KBM-7 (cell line): ENCODE measurements at regions not wholly inside any gene's neighbourhood (a gene's known extent, or its start where the extent isn't known, plus 50 kb on each side); places are given as distances from the start of the nearest gene placed in this dataset.
"Not testable (repeated sequence)": the region's sequence is repeated elsewhere in the genome, so short reads cannot be mapped to it uniquely, and the experiment has no call there.

Source experiments
- DNase-seq: peaks from one replicate; pipeline ENCODE4 v3.0.0-alpha.2; 2015
- in situ Hi-C: fragments of 300-500 bp; cut with MboI; formaldehyde crosslinking; loops from 2 replicates; pipeline ENCODE4 v1.14.3; 2020; ENCODE audit warnings: low sequenced_read_pairs, low pct_unique_long_range_greater_than_20kb, mixed read lengths

- in situ Hi-C loops, result no loop called here
- DNase-seq, result no peak
Measured at GRCh38 chr9:102941868-102942267, 53.3 kb upstream of the CYLC2 start.

GRCh38 chr9:102922526-102922925 is 72.6 kb upstream of the CYLC2 start:
- in situ Hi-C loops, result no loop called here

GRCh38 chr9:102911185-102911584 is 83.9 kb upstream of the CYLC2 start:
- in situ Hi-C loops, result no loop called here
- DNase-seq, result peak; percentile 78

More at GRCh38 chr9:102922526-102922925, 72.6 kb upstream of the CYLC2 start:
- peak; percentile 25 for DNase-seq

GRCh38 chr9:102905795-102906194 is 89.3 kb upstream of the CYLC2 start:
- DNase-seq, in situ Hi-C loops: not testable (repeated sequence)

GRCh38 chr9:102892025-102892424 is 103.1 kb upstream of the CYLC2 start:
- in situ Hi-C loops, result no loop called here
- DNase-seq, result no peak

GRCh38 chr9:102888747-102889146 is 106.4 kb upstream of the CYLC2 start:
- not testable (repeated sequence) for DNase-seq

GRCh38 chr9:102875687-102876086 is 119.4 kb upstream of the CYLC2 start:
- in situ Hi-C loops, result no loop called here
- DNase-seq, result no peak

More at GRCh38 chr9:102888747-102889146, 106.4 kb upstream of the CYLC2 start:
- in situ Hi-C loops, result not testable (repeated sequence)

- in situ Hi-C loops, result no loop called here
- DNase-seq, result no peak
Measured at GRCh38 chr9:102867488-102867887, 127.6 kb upstream of the CYLC2 start.

- in situ Hi-C loops, result no loop called here
- no peak for DNase-seq
Measured at GRCh38 chr9:102862478-102862877, 132.7 kb upstream of the CYLC2 start.

GRCh38 chr9:102855641-102856040 is 139.5 kb upstream of the CYLC2 start:
- DNase-seq, result no peak
- in situ Hi-C loops, result no loop called here

GRCh38 chr9:102845827-102846371 is 149.2 kb upstream of the CYLC2 start:
- no peak for DNase-seq
- in situ Hi-C loops, result no loop called here

GRCh38 chr9:102844716-102845115 is 150.4 kb upstream of the CYLC2 start:
- no peak for DNase-seq
- in situ Hi-C loops, result no loop called here

GRCh38 chr9:102842423-102842822 is 152.7 kb upstream of the CYLC2 start:
- in situ Hi-C loops, result no loop called here
- no peak for DNase-seq

GRCh38 chr9:102841376-102841775 is 153.8 kb upstream of the CYLC2 start:
- in situ Hi-C loops, result no loop called here
- DNase-seq, result no peak

GRCh38 chr9:102840335-102840734 is 154.8 kb upstream of the CYLC2 start:
- DNase-seq, result no peak
- in situ Hi-C loops, result no loop called here

- in situ Hi-C loops, result no loop called here
- no peak for DNase-seq
Measured at GRCh38 chr9:102832814-102833213, 162.3 kb upstream of the CYLC2 start.

- in situ Hi-C loops, result no loop called here
- DNase-seq, result no peak
Measured at GRCh38 chr9:102796244-102796643, 198.9 kb upstream of the CYLC2 start.

GRCh38 chr9:102795532-102795931 is 199.6 kb upstream of the CYLC2 start:
- DNase-seq, result no peak
- in situ Hi-C loops, result no loop called here

GRCh38 chr9:102779356-102779755 is 215.8 kb upstream of the CYLC2 start:
- DNase-seq, result no peak

GRCh38 chr9:102778746-102779145 is 216.4 kb upstream of the CYLC2 start:
- DNase-seq, result no peak
- in situ Hi-C loops, result no loop called here

More at GRCh38 chr9:102779356-102779755, 215.8 kb upstream of the CYLC2 start:
- in situ Hi-C loops, result no loop called here

GRCh38 chr9:102770704-102771103 is 224.4 kb upstream of the CYLC2 start:
- in situ Hi-C loops, result no loop called here
- no peak for DNase-seq
